ENCODE measurements at regions not wholly inside any gene's neighbourhood (a gene's known extent, or its start where the extent isn't known, plus 50 kb on each side); places are given as distances from the start of the nearest gene placed in this dataset.

DNA sequence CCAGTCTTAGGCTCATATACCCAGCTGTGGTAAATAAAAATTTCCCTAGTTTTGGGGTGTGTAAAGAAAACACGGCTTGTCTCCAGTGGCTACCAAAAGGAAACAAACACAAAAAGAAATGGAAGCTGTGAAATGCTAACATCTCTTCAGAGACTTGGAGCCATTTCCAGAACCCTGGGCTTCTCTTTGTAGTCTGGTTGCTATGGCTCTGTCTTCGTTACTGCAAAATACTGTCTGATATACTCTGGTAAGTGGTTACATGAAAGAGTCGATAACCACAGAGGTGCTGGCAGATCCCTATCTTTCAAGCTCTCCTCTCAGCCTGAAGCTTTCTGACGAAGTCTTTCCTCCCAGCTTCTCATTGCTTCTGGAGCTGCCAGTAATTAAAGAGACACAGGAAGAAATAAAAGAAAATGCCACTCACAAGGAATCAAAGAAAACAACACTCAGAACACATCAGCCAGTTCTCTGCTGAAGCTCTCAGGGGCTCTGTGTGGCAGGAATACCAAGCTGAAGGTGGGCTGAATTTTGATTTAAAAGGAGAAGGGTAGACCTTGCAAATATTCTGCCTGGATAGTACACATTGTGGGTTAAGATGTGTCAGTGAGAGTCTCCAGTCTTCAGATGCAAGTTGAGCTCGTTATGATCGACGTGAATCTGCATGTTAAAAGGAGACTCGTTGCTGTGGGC is 107.6 kb upstream of the FAM9C start:
- TF ChIP-seq POLR2A (IDR thresholded peaks at IDR 0.05): no peak
- TF ChIP-seq, protein P1, sequence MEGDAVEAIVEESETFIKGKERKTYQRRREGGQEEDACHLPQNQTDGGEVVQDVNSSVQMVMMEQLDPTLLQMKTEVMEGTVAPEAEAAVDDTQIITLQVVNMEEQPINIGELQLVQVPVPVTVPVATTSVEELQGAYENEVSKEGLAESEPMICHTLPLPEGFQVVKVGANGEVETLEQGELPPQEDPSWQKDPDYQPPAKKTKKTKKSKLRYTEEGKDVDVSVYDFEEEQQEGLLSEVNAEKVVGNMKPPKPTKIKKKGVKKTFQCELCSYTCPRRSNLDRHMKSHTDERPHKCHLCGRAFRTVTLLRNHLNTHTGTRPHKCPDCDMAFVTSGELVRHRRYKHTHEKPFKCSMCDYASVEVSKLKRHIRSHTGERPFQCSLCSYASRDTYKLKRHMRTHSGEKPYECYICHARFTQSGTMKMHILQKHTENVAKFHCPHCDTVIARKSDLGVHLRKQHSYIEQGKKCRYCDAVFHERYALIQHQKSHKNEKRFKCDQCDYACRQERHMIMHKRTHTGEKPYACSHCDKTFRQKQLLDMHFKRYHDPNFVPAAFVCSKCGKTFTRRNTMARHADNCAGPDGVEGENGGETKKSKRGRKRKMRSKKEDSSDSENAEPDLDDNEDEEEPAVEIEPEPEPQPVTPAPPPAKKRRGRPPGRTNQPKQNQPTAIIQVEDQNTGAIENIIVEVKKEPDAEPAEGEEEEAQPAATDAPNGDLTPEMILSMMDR (IDR thresholded peaks at IDR 0.05): no peak
